Thoracic aorta (tissue), 2 donors: ENCODE measurements at regions not wholly inside any gene's neighbourhood (a gene's known extent, or its start where the extent isn't known, plus 50 kb on each side); places are given as distances from the start of the nearest gene placed in this dataset.
"Not testable (repeated sequence)": the region's sequence is repeated elsewhere in the genome, so short reads cannot be mapped to it uniquely, and the experiment has no call there.

Source experiments
- ATAC-seq: fragments of 150-250 bp; one replicate; pipeline ENCODE4 v1.8.0; 2017; ENCODE audit warnings: low read depth; ENCODE audit not compliant: insufficient number of reproducible peaks, low FRiP score
- DNase-seq: peaks from one replicate; pipeline ENCODE4 v3.0.0-alpha.2; 2020; ENCODE audit warnings: low spot score
- H3K27ac ChIP-seq, 2 donors: fragments of 200-600 bp; sonication (generic); 1 replicate in 1 of 2; 2 replicates in 1 of 2; pipeline ENCODE4 v1.5.1; 2016; ENCODE audit warnings: mild to moderate bottlenecking in 2 of 2, moderate library complexity in 2 of 2
- H3K27me3 ChIP-seq: fragments of 200-600 bp; sonication (generic); replicated peaks from 2 replicates; pipeline ENCODE4 v1.6.0; 2016; ENCODE audit warnings: mild to moderate bottlenecking; ENCODE audit not compliant: insufficient read depth
- H3K36me3 ChIP-seq: fragments of 200-600 bp; sonication (generic); one replicate; pipeline ENCODE4 v1.5.1; 2016
- H3K4me1 ChIP-seq, 2 donors: fragments of 200-600 bp; sonication (generic); 1 replicate in 1 of 2; 2 replicates in 1 of 2; pipeline versions ENCODE4 v1.5.1 to v1.6.0; 2016; ENCODE audit warnings: low read depth in 2 of 2, mild to moderate bottlenecking in 1 of 2; ENCODE audit not compliant: control insufficient read depth in 1 of 2
- H3K4me3 ChIP-seq: fragments of 200-600 bp; sonication (generic); 2 replicates; pipeline ENCODE4 v1.5.1; 2016; ENCODE audit warnings: mild to moderate bottlenecking
- H3K9me3 ChIP-seq: fragments of 200-600 bp; sonication (generic); 2 replicates; pipeline ENCODE4 v1.5.1; 2016
- CTCF ChIP-seq: fragments of 200-600 bp; sonication (generic); IDR thresholded peaks from one replicate; pipeline ENCODE4 v1.5.1; 2019; ENCODE audit warnings: antibody characterized with exemption

GRCh38 chr10:123275136-123275564 is 120.9 kb downstream of the BUB3 start:
- Histone ChIP-seq H3K4me1 (peaks cover 0 to 6% of the 10 kb centered on the region in 2 donors), H3K27me3 (no peaks in the 10 kb centered on the region), H3K36me3 (no peaks in the 10 kb centered on the region), H3K27ac (no peak overlapping the region), H3K9me3 (no peaks in the 10 kb centered on the region), H3K4me3 (no peak overlapping the region)
- no peak for TF ChIP-seq CTCF
- DNase-seq (no peak), ATAC-seq (no peak)

- H3K27me3 ChIP-seq, result no peaks in the 10 kb centered on the region
- TF ChIP-seq CTCF, result no peak
- DNase-seq, result no peak
- H3K4me1 ChIP-seq, result no peaks in the 10 kb centered on the region
- no peak overlapping the region for H3K4me3 ChIP-seq
- H3K9me3 ChIP-seq, result no peaks in the 10 kb centered on the region
- no peak for ATAC-seq
- no peaks in the 10 kb centered on the region for H3K36me3 ChIP-seq
- H3K27ac ChIP-seq, result no peak overlapping the region
Measured at GRCh38 chr10:123278445-123278844, 124.2 kb downstream of the BUB3 start.

DNA sequence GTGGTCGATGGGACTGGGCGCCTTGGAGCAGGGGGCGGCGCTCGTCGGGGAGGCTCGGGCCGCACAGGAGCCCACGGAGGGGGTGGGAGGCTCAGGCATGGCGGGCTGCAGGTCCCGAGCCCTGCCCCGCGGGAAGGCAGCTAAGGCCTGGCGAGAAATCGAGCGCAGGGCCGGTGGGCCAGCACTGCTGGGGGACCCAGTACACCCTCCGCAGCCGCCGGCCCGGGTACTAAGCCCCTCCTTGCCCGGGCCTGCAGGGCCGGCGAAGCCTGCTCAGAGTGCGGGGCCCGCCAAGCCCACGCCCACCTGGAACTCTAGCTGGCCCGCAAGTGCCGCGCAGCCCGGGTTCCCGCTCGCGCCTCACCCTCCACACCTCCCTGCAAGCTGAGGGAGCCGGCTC is 129.2 kb downstream of the BUB3 start:
- not testable (repeated sequence) for H3K27me3 ChIP-seq, ATAC-seq, DNase-seq, H3K9me3 ChIP-seq, H3K27ac ChIP-seq, H3K4me3 ChIP-seq, H3K36me3 ChIP-seq, H3K4me1 ChIP-seq

DNA sequence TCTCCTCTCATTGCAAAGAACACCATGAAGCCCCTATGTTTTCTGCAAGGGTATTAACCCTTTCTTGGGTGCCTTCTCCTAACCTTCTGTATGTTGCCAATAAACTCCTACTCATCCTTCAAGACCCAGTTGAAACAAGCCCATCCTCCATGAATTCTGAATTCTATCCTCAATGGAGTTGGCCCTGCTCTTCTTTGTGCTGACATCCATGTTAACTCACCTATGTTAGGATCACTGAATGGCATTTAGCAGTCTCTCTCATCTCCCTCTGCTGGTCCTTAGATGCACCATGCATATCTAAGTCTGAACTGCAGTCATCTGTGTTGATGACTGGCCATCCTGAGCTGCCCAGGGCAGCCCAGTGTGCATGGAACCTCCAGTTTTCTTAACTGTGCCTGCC is 129.8 kb downstream of the BUB3 start:
- DNase-seq, result no peak
- H3K27ac ChIP-seq, result no peak overlapping the region
- no peak for TF ChIP-seq CTCF
- ATAC-seq, result no peak
- H3K36me3 ChIP-seq, result no peaks in the 10 kb centered on the region
- H3K27me3 ChIP-seq, result no peaks in the 10 kb centered on the region
- H3K9me3 ChIP-seq, result no peaks in the 10 kb centered on the region
- H3K4me1 ChIP-seq, result no peaks in the 10 kb centered on the region
- H3K4me3 ChIP-seq, result no peak overlapping the region

- H3K27me3 ChIP-seq, result no peaks in the 10 kb centered on the region
- no peaks in the 10 kb centered on the region for H3K36me3 ChIP-seq
- H3K4me1 ChIP-seq, result no peaks in the 10 kb centered on the region
- ATAC-seq (no peak), DNase-seq (no peak)
- H3K9me3 ChIP-seq, result no peaks in the 10 kb centered on the region
- H3K4me3 ChIP-seq, result no peak overlapping the region
- no peak overlapping the region for H3K27ac ChIP-seq
- TF ChIP-seq CTCF, result no peak
Measured at GRCh38 chr10:123287594-123288247, 133.5 kb downstream of the BUB3 start.

- ATAC-seq (no peak), DNase-seq (no peak)
- no peak overlapping the region for H3K4me3 ChIP-seq
- no peak for TF ChIP-seq CTCF
- no peaks in the 10 kb centered on the region for H3K27me3 ChIP-seq
- H3K36me3 ChIP-seq, result no peaks in the 10 kb centered on the region
- H3K27ac ChIP-seq, result no peak overlapping the region
- no peaks in the 10 kb centered on the region for H3K4me1 ChIP-seq
- no peaks in the 10 kb centered on the region for H3K9me3 ChIP-seq
Measured at GRCh38 chr10:123289432-123289831, 135.2 kb downstream of the BUB3 start.
